ENCODE measurements at regions not wholly inside any gene's neighbourhood (a gene's known extent, or its start where the extent isn't known, plus 50 kb on each side); places are given as distances from the start of the nearest gene placed in this dataset.

DNA sequence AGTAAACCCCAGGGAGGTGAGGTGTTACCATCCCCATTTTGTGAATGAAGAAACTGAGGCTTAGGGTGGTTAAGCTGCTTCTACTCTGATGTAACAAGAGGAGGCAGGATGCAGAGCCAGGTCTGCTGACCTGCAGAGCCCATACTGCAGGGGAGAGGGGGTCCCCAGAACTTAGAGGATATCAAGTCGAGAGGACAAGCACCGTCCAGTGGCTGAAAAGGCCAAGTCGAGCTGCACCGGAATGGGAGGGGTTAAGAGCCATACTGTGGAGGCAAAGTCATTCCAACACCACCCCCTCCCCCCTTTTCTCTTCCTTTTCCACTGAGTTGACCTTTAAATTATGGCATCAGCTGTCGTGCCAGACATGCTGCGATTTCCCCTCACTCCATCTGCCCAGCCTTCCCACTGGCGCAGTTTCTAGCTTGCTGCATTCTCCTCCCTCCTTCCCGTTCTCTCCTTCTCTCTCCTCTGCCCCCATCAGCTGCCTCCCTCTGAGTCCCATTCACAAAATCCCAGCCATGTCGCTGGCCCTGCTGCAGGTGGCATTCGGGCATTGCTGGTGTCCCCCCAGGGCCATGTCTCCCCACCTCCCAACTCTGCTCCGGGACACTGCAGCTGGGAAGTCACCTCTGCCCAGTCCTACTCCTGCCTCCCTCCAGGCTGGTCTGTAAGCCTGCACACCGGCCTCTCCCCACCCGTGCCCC, 346.9 kb downstream of the DYSF start:
- Histone ChIP-seq H2BK15ac (ENCODE audit: low read length) (no peak overlapping the region), H2BK20ac (ENCODE audit: low read length) (no peak overlapping the region), H3K4ac (replicated peaks; ENCODE audit: insufficient read length, low read depth, low read length) (no peak overlapping the region), H3K18ac (ENCODE audit: extremely low read depth, low read length) (no peak overlapping the region), H4K5ac (ENCODE audit: insufficient read length, low read depth, low read length) (no peak overlapping the region), H3K4me2 (ENCODE audit: insufficient read depth in 1 of 2, low read depth in 2 of 2, low read length in 2 of 2) (no peak overlapping the region), H3K27ac (ENCODE audit: low read depth, low read length) (no peak overlapping the region), H3K56ac (replicated peaks; ENCODE audit: insufficient read length, low read depth, low read length) (no peak overlapping the region), H3K9me3 (ENCODE audit: insufficient read depth in 2 of 2, low read depth in 1 of 2, low read length in 1 of 2) (no peaks in the 10 kb centered on the region), H3K23ac (ENCODE audit: insufficient read length) (no peak overlapping the region), H4K8ac (ENCODE audit: extremely low read depth, insufficient read depth, low read length) (no peak overlapping the region), H3K9ac (replicated peaks in 1 of 4; ENCODE audit: extremely low read depth in 1 of 4, low read depth in 3 of 4, low read length in 3 of 4) (no peak overlapping the region), H2AK5ac (ENCODE audit: low read depth, low read length) (no peak overlapping the region), H3K79me1 (ENCODE audit: low read depth, low read length) (no peaks in the 10 kb centered on the region), H4K20me1 (replicated peaks in 1 of 2; ENCODE audit: control insufficient read depth in 1 of 2, insufficient read depth in 2 of 2, low read length in 2 of 2) (no peaks in the 10 kb centered on the region), H3K79me2 (ENCODE audit: control insufficient read depth in 1 of 2, insufficient read depth in 2 of 2, low read length in 2 of 2) (no peaks in the 10 kb centered on the region), H3K27me3 (replicated peaks in 1 of 4; ENCODE audit: control insufficient read depth in 3 of 4, extremely low read depth in 1 of 4, insufficient read depth in 3 of 4, low read length in 3 of 4) (no peaks in the 10 kb centered on the region; a peak in 1 of 7 replicates), H3K36me3 (ENCODE audit: control insufficient read depth in 2 of 4, insufficient read depth in 4 of 4, low read length in 3 of 4) (no peaks in the 10 kb centered on the region), H2BK120ac (replicated peaks; ENCODE audit: low read depth, low read length) (no peak overlapping the region), H3K14ac (ENCODE audit: insufficient read length) (no peak overlapping the region), H2BK12ac (ENCODE audit: low read depth, low read length) (no peak overlapping the region; the same call in 1 of the 2 replicates), H2BK5ac (ENCODE audit: low read depth, low read length) (no peak overlapping the region), H4K91ac (replicated peaks; ENCODE audit: insufficient read length, low read length) (no peak overlapping the region), H3K4me3 (ENCODE audit: extremely low read depth in 1 of 4, insufficient read depth in 2 of 4, low read depth in 3 of 4, low read length in 4 of 4) (no peak overlapping the region), H3K4me1 (replicated peaks in 1 of 4; ENCODE audit: control insufficient read depth in 3 of 4, insufficient read depth in 4 of 4, low read length in 3 of 4) (peaks cover 0 to 5% (median 0%) of the 10 kb centered on the region in 4 experiments; a peak in 1 of 7 replicates), H3K23me2 (ENCODE audit: low read depth, low read length) (no peaks in the 10 kb centered on the region), H2AFZ (ENCODE audit: low read length) (no peak overlapping the region)
- ChIA-PET CTCF (ENCODE audit: partially characterized antibody) (interaction anchor here (0.6 to 14.8 kb wide), 27 partner anchors 10 to 350 kb away, joined by 3 to 386 read pairs (median 5); no protein-coding TSS in a partner anchor), POLR2A (ENCODE audit: partially characterized antibody) (no interaction called here)
- TF ChIP-seq, protein P1, sequence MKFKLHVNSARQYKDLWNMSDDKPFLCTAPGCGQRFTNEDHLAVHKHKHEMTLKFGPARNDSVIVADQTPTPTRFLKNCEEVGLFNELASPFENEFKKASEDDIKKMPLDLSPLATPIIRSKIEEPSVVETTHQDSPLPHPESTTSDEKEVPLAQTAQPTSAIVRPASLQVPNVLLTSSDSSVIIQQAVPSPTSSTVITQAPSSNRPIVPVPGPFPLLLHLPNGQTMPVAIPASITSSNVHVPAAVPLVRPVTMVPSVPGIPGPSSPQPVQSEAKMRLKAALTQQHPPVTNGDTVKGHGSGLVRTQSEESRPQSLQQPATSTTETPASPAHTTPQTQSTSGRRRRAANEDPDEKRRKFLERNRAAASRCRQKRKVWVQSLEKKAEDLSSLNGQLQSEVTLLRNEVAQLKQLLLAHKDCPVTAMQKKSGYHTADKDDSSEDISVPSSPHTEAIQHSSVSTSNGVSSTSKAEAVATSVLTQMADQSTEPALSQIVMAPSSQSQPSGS (IDR thresholded peaks at IDR 0.05; ENCODE audit: low read length): no peak
- FAIRE-seq (no peak), DNase-seq (ENCODE audit: low read depth in 1 of 2, low spot score in 2 of 2) (no peak)
- 91% methylated on average over 12 of the region's 13 CpGs; no CpG with 5 or more reads in 1 of the 2 experiments for WGBS, 2 experiments (ENCODE audit: extremely low coverage in 1 of 2, insufficient coverage in 1 of 2, insufficient read length in 1 of 2, insufficient replicate concordance in 2 of 2, low coverage in 1 of 2, low lambda C conversion rate in 2 of 2, missing lambda C conversion rate in 1 of 2)
